Activated CD8-positive, alpha-beta memory T cell treated with anti-CD3 and anti-CD28 coated beads, Interleukin-2, amount 50 U/mL, for 1 hour (primary cell): ENCODE measurements at regions not wholly inside any gene's neighbourhood (a gene's known extent, or its start where the extent isn't known, plus 50 kb on each side); places are given as distances from the start of the nearest gene placed in this dataset.

Source experiments
- DNase-seq: peaks from one replicate; pipeline ENCODE4 v3.0.0-alpha.2; 2020; ENCODE audit errors: extremely low read depth

DNA sequence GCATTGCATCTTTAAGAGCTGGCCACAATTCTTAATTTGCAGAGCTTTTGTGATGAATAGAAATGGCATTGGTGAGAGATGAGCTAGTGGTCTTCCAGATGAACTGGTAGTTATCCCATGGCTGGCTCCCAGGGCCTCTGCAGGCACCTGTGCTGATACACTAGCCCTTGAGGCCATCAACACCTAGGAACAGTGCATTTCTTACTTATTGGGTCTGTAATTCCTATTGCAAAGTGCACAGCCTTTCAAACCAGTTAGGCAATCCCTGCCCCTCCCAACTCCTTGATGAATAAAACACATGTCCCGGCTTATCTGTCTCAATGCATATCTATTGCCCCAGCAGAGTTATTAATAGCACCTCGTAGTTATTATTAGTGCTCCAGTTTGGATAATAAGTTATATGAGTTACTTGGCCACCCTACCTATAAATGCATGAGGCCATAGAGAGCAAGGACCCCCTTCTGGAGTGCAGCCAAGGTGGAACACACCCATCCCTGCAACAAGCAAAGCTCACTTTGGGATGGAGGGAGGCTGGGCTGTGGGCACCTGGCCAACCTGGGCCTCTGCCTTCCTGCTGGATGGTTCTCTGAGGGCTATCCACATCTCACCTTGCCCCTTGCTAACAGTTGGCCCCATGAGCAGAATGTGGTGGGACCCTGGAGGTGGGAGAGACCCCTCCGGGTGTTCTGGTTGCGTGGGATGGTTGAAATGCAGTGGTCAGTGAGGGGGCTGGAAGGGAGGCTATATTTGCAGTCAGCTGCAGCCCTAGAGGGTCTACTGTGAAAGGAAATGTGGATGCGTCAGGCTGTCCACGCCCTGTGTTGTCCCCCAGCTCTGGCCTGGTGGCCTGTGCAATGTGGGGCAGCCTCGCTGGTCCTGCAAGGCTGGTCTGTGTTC is 455.9 kb upstream of the HS6ST1 start:
- no peak for DNase-seq

- no peak for DNase-seq
Measured at GRCh38 chr2:128775217-128775913, 456.7 kb upstream of the HS6ST1 start.

GRCh38 chr2:128775914-128776285 is 457.2 kb upstream of the HS6ST1 start:
- no peak for DNase-seq

DNA sequence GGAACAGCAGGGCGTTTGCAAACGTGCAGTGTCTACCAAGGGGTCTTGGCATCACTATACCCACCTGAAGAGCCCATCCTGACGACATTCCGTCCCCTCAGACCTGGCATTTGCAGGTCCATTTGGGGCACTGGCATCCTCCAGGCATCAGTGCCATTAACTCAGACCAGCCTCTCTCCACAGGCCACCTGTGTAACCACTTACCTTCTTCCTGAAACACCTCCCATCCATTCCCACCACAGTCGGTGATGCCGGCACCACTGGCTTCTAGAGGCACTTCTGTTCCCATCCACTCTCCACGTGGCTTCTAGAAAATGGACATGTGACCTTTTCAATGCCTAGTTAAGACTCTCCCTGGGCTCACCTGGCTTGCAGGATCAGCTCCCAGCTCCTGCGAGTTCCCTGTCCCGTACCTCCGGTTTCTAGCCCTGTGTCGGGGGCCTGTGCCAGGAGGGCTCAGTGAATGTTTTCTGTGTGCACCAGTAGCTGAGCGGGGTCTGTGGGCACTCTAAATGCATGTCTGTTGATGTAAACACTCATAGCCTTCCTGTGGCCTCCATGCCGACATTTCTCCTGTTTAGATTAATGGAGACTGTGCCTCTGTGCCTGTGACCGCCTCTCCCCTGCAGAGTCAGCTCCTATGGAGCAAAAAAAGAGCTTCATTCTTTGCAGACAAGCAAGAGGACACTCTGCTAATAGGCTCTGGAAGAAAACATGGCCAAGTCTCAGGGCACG is 458.0 kb upstream of the HS6ST1 start:
- no peak for DNase-seq

- DNase-seq = no peak
Measured at GRCh38 chr2:128777196-128778035, 458.7 kb upstream of the HS6ST1 start.

DNA sequence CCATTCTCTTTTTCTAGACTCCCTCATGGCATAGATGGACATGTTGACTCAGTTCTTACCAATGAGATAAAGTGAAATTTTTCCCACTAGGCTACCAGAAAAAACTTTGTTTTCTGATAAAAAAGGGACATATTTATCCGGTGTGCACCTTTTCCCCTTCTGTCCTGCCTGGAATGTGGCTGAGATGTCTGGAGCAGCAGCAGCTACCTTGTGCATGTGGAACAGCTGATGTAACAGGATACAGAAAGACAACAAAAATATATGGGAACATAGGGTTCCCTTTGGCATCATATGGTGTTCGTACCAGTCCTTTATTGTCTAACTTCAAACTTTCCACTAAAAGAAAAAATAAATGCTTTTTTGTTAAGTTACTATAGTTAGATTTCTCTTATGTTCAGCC is 460.2 kb upstream of the HS6ST1 start:
- no peak for DNase-seq

DNA sequence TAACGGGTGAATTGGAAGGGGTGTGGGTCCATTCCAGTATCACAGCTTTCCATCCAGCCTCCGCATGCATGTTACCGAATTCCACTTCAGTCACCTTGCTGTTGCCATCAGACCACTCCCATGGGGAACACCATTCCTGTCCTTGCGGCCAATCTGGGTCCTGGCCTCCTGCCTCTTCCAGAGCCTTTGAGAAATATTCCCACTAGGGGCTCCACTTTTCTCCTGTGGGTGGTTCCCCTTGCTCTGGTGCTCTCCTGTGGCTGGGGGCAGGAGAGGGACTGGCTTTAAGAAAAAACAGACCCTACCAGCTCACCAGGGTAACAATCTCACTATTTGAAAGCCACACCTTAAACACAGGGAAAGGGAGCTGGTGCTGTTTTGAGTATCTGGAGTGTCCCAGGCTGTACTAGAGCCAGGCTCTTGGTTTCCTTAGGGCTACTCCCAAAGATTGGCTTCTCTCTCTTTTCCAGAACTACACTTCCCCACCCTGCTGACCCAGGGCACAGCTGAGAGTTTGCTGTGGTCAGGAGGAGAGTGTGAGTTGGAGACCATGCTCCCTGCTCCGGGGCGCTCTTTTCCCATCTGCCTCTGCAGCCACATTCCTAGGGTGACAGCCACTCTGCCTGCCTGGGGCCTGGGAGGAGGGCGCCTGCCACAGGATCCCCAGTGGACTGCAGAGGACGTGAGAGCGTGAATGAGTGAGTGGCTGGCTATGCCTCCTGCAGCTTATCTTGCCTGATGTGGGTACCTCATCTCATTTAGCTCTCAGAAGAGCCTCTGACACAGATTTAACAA is 460.8 kb upstream of the HS6ST1 start:
- DNase-seq = no peak

DNA sequence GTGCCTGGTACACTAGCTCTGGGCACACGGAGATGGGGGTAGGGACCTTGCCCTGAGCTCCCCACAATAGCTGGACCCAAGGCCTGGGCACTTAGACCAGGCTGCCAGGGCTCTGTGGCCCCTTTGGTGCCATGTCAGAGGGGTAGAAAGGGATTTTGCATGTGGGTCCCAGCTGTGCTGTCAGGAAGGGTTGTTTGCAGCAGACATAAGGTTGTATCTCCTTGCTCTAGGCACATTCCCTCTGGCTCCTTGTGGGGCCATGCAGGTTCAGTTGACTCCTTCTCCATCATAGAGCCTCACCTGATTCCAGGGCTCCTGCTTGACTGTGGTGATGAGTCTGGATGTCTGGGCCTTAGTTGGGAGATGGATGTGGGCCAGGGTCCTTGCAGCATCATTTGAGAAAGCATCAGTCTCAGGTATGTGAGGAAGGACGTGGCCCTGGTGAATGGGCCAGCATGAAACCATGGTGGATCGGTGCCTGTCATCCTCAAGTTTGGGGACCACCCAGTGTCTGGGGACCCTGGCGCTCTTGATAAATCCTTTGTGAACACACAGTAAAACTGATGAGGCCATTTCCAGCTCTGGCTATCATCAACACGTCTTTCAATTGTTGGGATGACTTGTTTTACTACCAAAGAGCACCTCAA is 461.9 kb upstream of the HS6ST1 start:
- no peak for DNase-seq

DNA sequence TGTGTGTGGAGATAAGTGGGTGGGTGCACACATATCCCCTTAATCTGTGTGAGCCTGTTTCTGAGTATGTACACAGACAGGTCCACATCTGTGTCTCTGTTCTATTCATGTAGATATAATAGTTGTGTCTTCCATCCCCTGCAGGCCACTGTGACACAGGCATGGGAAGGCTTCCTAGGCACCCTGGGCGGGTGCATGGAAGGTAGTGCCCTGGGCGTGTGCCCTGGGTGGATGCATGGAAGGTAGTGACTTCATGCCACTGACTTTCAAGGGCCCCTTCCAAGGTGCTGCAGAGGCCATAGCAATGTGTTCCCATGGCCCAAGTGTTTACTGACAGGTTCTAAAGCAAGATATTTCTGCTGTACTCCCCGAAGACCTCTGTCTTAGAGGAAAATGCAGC is 462.5 kb upstream of the HS6ST1 start:
- DNase-seq = no peak

GRCh38 chr2:128781585-128782385 is 463.1 kb upstream of the HS6ST1 start:
- no peak for DNase-seq

DNA sequence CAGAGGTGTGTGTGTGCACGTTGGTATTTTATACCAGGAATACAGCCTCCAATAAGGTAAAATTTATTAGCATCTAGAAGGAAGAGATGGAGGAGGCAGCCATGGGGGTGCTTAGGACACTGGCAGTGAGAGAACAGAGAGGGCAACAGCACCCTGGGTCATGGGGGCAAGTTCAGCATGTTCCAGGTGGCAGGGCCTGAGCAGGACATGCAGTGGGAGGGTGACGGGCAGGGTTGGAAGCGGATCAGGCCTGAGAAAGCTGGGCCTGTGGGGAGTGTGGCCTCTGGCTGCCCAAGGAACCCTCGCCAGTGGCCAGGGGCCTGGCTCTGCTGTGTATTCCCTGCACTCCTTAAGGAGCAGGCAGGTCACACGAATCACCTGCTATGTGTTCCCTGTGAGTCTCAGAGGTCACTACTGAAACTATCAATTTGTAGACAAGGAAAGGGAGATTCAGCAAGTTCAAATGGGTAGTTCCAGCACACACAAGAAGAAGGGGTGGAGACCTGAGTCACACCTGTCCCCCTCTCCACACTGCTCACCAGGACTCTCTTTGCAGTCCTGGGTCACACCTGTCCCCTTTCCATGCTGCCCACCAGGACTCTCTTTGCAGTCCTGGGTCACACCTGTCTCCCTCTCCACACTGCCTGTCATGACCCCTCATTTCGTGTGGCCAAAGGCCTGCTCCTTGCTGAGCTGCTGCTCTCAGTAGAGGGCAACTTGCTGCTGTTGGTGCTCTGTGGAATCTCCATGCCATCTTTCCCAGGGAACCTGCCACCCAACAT is 463.9 kb upstream of the HS6ST1 start:
- DNase-seq = no peak

GRCh38 chr2:128783193-128783671 is 464.6 kb upstream of the HS6ST1 start:
- DNase-seq = no peak

- DNase-seq = no peak
Measured at GRCh38 chr2:128783896-128784295, 465.2 kb upstream of the HS6ST1 start.

DNA sequence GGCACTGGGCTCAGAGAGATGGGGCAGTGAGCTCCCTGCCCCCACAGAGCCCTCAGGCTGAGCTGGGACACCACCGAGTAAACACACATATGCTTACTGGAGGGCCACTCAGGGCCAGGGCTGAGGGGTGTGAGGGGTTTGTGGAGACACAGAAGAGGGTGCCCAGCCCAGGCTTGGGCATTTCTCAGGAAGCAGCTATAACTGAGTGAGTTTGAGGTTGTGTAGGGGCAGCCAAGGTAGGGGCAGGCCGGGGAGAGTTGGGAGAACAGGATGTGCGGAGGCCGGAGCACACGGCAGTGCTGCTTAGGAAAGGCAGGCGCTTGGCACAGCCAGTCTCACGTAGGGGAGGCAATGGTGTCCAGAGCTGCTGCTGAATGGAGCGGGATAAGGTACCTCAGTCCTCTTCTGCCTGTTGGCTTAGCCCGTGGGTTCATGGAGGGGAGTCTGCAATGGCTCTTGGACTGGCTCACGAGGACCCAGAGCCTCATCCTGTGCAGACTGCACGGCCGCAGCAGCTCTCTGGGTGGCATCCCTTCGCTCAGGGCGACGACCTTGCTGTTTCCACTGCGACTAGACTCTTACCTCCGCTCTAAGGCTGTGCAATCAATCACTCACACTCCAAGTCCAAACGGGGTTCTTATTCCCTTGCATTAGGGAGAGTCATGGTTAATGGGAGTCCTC is 466.1 kb upstream of the HS6ST1 start:
- DNase-seq = no peak

- DNase-seq = no peak
Measured at GRCh38 chr2:128786316-128786715, 467.6 kb upstream of the HS6ST1 start.

- DNase-seq = no peak
Measured at GRCh38 chr2:128786741-128787478, 468.2 kb upstream of the HS6ST1 start.

GRCh38 chr2:128787616-128788015 is 468.9 kb upstream of the HS6ST1 start:
- no peak for DNase-seq
